HG03432 (cell line): ENCODE measurements at regions not wholly inside any gene's neighbourhood (a gene's known extent, or its start where the extent isn't known, plus 50 kb on each side); places are given as distances from the start of the nearest gene placed in this dataset.
"Not testable (repeated sequence)": the region's sequence is repeated elsewhere in the genome, so short reads cannot be mapped to it uniquely, and the experiment has no call there.

Experiments used
- ATAC-seq: cut with Tn5 transposase; IDR thresholded peaks from one replicate; pipeline ENCODE4 v1.9.1; 2021; ENCODE audit warnings: mild to moderate bottlenecking, moderate library complexity; ENCODE audit not compliant: unreplicated experiment

- ATAC-seq: no peak
Observed at GRCh38 chrY:16490706-16491105, 1389.3 kb downstream of the CDY2B start.

GRCh38 chrY:16486696-16487215 lies 1393.3 kb downstream of the CDY2B start:
- ATAC-seq: no peak

- no peak for ATAC-seq
Observed at GRCh38 chrY:16480031-16480430, 1400.0 kb downstream of the CDY2B start.

- no peak for ATAC-seq
Observed at GRCh38 chrY:16474053-16474452, 1406.0 kb downstream of the CDY2B start.

- no peak for ATAC-seq
Observed at GRCh38 chrY:16454799-16455198, 1425.2 kb downstream of the CDY2B start.

GRCh38 chrY:16446152-16446551 lies 1433.9 kb downstream of the CDY2B start:
- ATAC-seq: no peak

GRCh38 chrY:16409206-16409923 lies 1470.7 kb downstream of the CDY2B start:
- peak; percentile 94 for ATAC-seq

GRCh38 chrY:16379458-16379857 lies 1500.6 kb downstream of the CDY2B start:
- not testable (repeated sequence) for ATAC-seq

GRCh38 chrY:16341592-16341991 lies 1538.4 kb downstream of the CDY2B start:
- ATAC-seq: not testable (repeated sequence)

GRCh38 chrY:16330032-16330758 lies 1549.8 kb downstream of the CDY2B start:
- ATAC-seq: peak; percentile 69

GRCh38 chrY:16329135-16329820 lies 1550.7 kb downstream of the CDY2B start:
- not testable (repeated sequence) for ATAC-seq
